Transverse colon (tissue), 4 donors: ENCODE measurements at regions not wholly inside any gene's neighbourhood (a gene's known extent, or its start where the extent isn't known, plus 50 kb on each side); places are given as distances from the start of the nearest gene placed in this dataset.
A peak's percentile ranks its signal among the peaks of the same experiment; 100 is the strongest.

ENCODE experiments used
- DNase-seq: peaks from one replicate; pipeline ENCODE4 v3.0.0-alpha.2; 2019
- H3K27ac ChIP-seq, 4 donors: fragments of 200-600 bp; sonication (generic); 2 replicates each; pipeline ENCODE4 v1.5.1; 2016 to 2018; ENCODE audit warnings: inconsistent platforms in 4 of 4
- H3K27me3 ChIP-seq: fragments of 200-600 bp; sonication (generic); 2 replicates; pipeline ENCODE4 v1.5.1; 2017; ENCODE audit warnings: inconsistent platforms
- H3K36me3 ChIP-seq, 4 donors: fragments of 200-600 bp; sonication (generic); 2 replicates each; pipeline ENCODE4 v1.5.1; 2017 to 2019; ENCODE audit warnings: inconsistent platforms in 4 of 4
- H3K4me1 ChIP-seq, 4 donors: fragments of 200-600 bp; sonication (generic); 2 replicates each; pipeline ENCODE4 v1.5.1; 2017 to 2020; ENCODE audit warnings: inconsistent platforms in 4 of 4
- H3K4me3 ChIP-seq, 4 donors: fragments of 200-600 bp; sonication (generic); 1 replicate in 1 of 4; 2 replicates in 3 of 4; pipeline versions ENCODE4 v1.5.1 to v1.6.1; 2017 to 2019; ENCODE audit warnings: inconsistent platforms in 4 of 4
- H3K9me3 ChIP-seq, 2 donors: fragments of 200-600 bp; sonication (generic); 2 replicates each; pipeline ENCODE4 v1.5.1; 2017 to 2019; ENCODE audit warnings: inconsistent platforms in 2 of 2
- CTCF ChIP-seq, 5 experiments: fragments of 200-600 bp in 3 of 5; fragments of 450-650 bp in 2 of 5; sonication (generic) in 3 of 5; IDR thresholded peaks; 1 replicate in 2 of 5; 2 replicates in 3 of 5; pipeline ENCODE4 v1.5.1; 2016 to 2017; ENCODE audit warnings: antibody characterized with exemption in 5 of 5, inconsistent platforms in 3 of 5, mild to moderate bottlenecking in 2 of 5, moderate library complexity in 1 of 5
- EP300 ChIP-seq: sonication (generic); formaldehyde crosslinking; IDR thresholded peaks from one replicate; pipeline ENCODE4 v1.6.1; 2017; ENCODE audit warnings: antibody characterized with exemption, low read depth
- POLR2A ChIP-seq: fragments of 450-650 bp; IDR thresholded peaks from one replicate; pipeline ENCODE4 v1.6.1; 2016; ENCODE audit warnings: antibody characterized with exemption, mild to moderate bottlenecking, moderate library complexity
- POLR2AphosphoS5 ChIP-seq, 3 donors: sonication (generic); formaldehyde crosslinking; IDR thresholded peaks; one replicate each; pipeline ENCODE4 v1.6.1; 2016; ENCODE audit warnings: antibody characterized with exemption in 3 of 3
- WGBS, 2 donors: methylation state at CpG; one replicate each; pipeline ENCODE4 v1.1.5; 2018; ENCODE audit warnings: low coverage in 1 of 2; 5-methylcytosine and 5-hydroxymethylcytosine counted together
- in situ Hi-C, 4 donors: fragments of 200-750 bp; cut with MboI; loops; one replicate each; pipeline versions ENCODE4 v1.15.0 to v1.15.1; 2017; ENCODE audit warnings: low sequenced_read_pairs in 3 of 4, low pct_ligation_motif_present in 1 of 4, low pct_unique_long_range_greater_than_20kb in 1 of 4
- intact Hi-C: fragments of 100-400 bp; cut with DNase I; formaldehyde crosslinking; loops from one replicate; pipeline ENCODE4 v1.15.1; 2023; ENCODE audit warnings: low total_unique reads

DNA sequence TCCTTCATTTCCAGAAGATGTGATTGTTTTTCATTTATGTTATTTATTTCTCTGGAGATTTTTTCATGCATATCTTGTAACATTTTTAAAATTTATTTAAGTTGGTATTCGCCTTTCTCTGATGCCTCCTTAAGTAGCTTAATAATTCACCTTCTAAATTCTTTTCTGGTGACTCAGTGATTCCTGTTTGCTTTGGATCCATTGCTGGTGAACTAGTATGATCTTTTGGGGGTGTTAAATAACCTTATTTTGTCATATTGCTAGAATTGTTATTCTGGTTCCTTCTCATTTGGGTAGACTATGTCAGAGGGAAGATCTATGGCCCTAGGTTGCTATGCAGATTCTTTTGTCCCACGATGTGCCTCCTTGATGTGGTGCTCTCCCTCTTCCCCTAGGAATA is 1347.2 kb upstream of the B3GALT2 start:
- in situ Hi-C loops: no loop called here
- no peaks in the 10 kb centered on the region for H3K9me3 ChIP-seq
- intact Hi-C loops: no loop called here

DNA sequence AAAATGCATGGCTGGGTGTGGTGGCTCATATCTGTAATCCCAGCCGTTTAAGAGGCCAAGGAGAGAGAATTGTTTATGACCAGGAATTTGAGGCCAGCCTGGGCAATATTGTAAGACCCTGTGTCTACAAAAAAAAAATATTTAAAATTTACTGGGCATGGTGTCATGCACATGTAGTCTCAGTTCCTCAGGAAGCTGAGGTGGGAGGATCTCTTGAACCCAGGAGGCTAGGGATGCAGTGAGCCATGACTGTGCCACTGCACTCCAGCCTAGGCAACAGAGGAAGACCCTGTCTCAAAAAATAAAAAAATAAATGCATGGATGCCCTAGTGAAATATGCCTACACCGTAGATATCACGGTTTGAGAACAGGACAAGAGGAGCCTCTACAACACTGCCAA is 1331.2 kb upstream of the B3GALT2 start:
- no peak overlapping the region for H3K27ac ChIP-seq
- intact Hi-C loops: no loop called here
- no peaks in the 10 kb centered on the region for H3K36me3 ChIP-seq
- H3K4me3 ChIP-seq: no peak overlapping the region
- TF ChIP-seq POLR2AphosphoS5 (IDR thresholded peaks at IDR 0.05) (no peak), EP300 (no peak), CTCF (IDR thresholded peaks at IDR 0.05) (no peak), POLR2A (no peak)
- in situ Hi-C loops: no loop called here
- no peaks in the 10 kb centered on the region for H3K4me1 ChIP-seq
- no peaks in the 10 kb centered on the region for H3K27me3 ChIP-seq
- DNase-seq: no peak
- no peaks in the 10 kb centered on the region for H3K9me3 ChIP-seq
- 17 to 54% methylated on average over 1 to 3 of the region's 3 CpGs for WGBS, 2 donors

More for the DNA sequence above, 1347.2 kb upstream of the B3GALT2 start:
- Histone ChIP-seq H3K27me3 (no peaks in the 10 kb centered on the region), H3K4me3 (no peak overlapping the region), H3K36me3 (no peaks in the 10 kb centered on the region), H3K4me1 (no peaks in the 10 kb centered on the region), H3K27ac (no peak overlapping the region)
- no peak for TF ChIP-seq POLR2AphosphoS5 (IDR thresholded peaks at IDR 0.05)
- no peak for TF ChIP-seq POLR2A
- TF ChIP-seq EP300: no peak
- TF ChIP-seq CTCF (IDR thresholded peaks at IDR 0.05): no peak
- 68 to 83% methylated on average over 2 of the region's 2 CpGs for WGBS, 2 donors
- DNase-seq: no peak

DNA sequence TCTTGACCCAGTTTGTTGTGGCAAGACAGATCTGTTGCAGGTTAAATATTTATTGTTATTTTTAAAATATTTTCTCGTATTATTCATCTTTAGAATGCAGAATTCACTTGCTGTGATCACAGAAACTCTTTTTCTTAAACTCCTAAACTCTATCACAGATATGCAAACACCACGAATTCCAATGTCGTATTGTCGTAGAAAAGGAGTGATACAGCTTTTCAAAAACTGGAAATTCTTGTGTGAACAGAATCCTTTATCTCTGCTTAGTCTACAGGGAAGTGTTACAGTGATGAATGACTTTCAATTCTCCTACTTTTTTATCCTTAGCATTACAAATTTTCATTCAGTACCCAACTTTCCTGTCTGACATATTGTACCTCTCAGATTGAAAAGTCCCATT is 1329.5 kb upstream of the B3GALT2 start:
- Histone ChIP-seq H3K27me3 (no peaks in the 10 kb centered on the region), H3K4me1 (no peaks in the 10 kb centered on the region), H3K4me3 (no peak overlapping the region), H3K9me3 (no peaks in the 10 kb centered on the region), H3K27ac (no peak overlapping the region), H3K36me3 (no peaks in the 10 kb centered on the region)
- intact Hi-C loops: no loop called here
- 83 to 89% methylated on average over 4 of the region's 4 CpGs for WGBS, 2 donors
- TF ChIP-seq EP300 (no peak), POLR2AphosphoS5 (IDR thresholded peaks at IDR 0.05) (no peak), CTCF (IDR thresholded peaks at IDR 0.05) (no peak), POLR2A (no peak)
- in situ Hi-C loops: no loop called here
- DNase-seq: no peak

DNA sequence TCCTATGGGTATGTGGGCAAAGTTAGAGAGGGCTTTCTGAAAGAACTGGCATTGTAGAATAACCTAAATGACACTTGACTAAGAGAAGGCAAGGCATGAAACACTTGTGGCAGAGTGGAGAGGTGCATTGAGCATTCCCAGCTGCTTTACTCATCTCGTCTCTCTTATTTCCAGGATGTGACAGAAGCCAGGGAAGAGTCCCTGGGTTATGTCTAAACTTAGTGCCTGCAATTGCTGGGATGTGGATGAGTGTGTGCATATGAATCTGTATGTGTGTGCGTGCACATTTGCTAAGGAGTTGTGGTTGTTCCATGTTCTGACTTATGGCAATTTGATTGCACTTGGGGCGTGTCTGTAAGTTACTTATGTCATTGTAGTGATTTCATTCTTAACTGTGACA is 1326.5 kb upstream of the B3GALT2 start:
- Histone ChIP-seq H3K27me3 (no peaks in the 10 kb centered on the region), H3K27ac (no peak overlapping the region), H3K9me3 (no peaks in the 10 kb centered on the region), H3K4me3 (no peak overlapping the region), H3K36me3 (no peaks in the 10 kb centered on the region), H3K4me1 (no peaks in the 10 kb centered on the region)
- in situ Hi-C loops: no loop called here
- DNase-seq: no peak
- TF ChIP-seq EP300 (no peak), POLR2A (no peak), POLR2AphosphoS5 (IDR thresholded peaks at IDR 0.05) (peak in 2 of 3 donors; percentile 22 to 28), CTCF (IDR thresholded peaks at IDR 0.05) (no peak)
- WGBS, 2 donors: 43 to 52% methylated on average over 2 to 3 of the region's 3 CpGs
- intact Hi-C loops: no loop called here
